GM12878 (cell line): ENCODE measurements at regions not wholly inside any gene's neighbourhood (a gene's known extent, or its start where the extent isn't known, plus 50 kb on each side); places are given as distances from the start of the nearest gene placed in this dataset.

Source experiments
- ATAC-seq: fragments of 200-7000 bp; cut with Tn5 transposase; 3 replicates; pipeline ENCODE4 v1.9.1; 2020; ENCODE audit warnings: mild to moderate bottlenecking, moderate library complexity
- BruUV-seq: library from RNA; stranded (reverse); fragments of 400-500 nt; replicated peaks from 2 replicates; lab custom pipeline; 2021; lab: Mats Ljungman, UMichigan
- CTCF ChIA-PET: fragments of 300-600 bp; sonication (Branson Sonifier 250); formaldehyde crosslinking; extraction: SDS; loops from one replicate; lab custom pipeline; 2021; ENCODE audit warnings: inconsistent platforms; lab: Yijun Ruan, JAX
- POLR2A ChIA-PET: fragments of 350-600 bp; formaldehyde crosslinking; extraction: SDS; loops from one replicate; lab custom pipeline; 2021; ENCODE audit warnings: inconsistent platforms; lab: Charles Lee
- RAD21 ChIA-PET: fragments of 300-600 bp; sonication (Branson Sonifier 250); formaldehyde crosslinking; loops from one replicate; lab custom pipeline; 2023; ENCODE audit warnings: antibody characterized with exemption; ENCODE audit not compliant: unreplicated experiment; lab: Charles Lee
- SMC1A ChIA-PET: fragments of 300-600 bp; sonication (Branson Sonifier 250); formaldehyde crosslinking; loops from one replicate; lab custom pipeline; 2023; ENCODE audit not compliant: unreplicated experiment, uncharacterized antibody; lab: Charles Lee
- DNase-seq: peaks from one replicate; pipeline ENCODE4 v3.0.0-alpha.2; 2011; ENCODE audit warnings: low read depth, low spot score
- FAIRE-seq: peaks from 3 replicates; lab custom pipeline; 2011; peaks lifted over from hg19 to GRCh38; lab: Jason Lieb, UNC
- H2AFZ ChIP-seq: 2 replicates; pipeline ENCODE4 v1.6.0; 2011; ENCODE audit warnings: low read depth, low read length, control low read depth; ENCODE audit not compliant: control insufficient read depth
- H3K27ac ChIP-seq: 2 replicates; pipeline ENCODE4 v1.5.1; 2011; ENCODE audit warnings: control low read depth; ENCODE audit not compliant: control insufficient read depth, insufficient read depth
- H3K27me3 ChIP-seq, 2 experiments: replicated peaks in 1 of 2; 2 replicates each; pipeline versions ENCODE4 v1.6.0 to v1.6.1; 2011; ENCODE audit warnings: low read length in 1 of 2; ENCODE audit not compliant: control insufficient read depth in 2 of 2, insufficient read depth in 2 of 2
- H3K36me3 ChIP-seq, 2 experiments: 2 replicates each; pipeline ENCODE4 v1.5.1; 2011; ENCODE audit warnings: low read length in 1 of 2; ENCODE audit not compliant: control insufficient read depth in 2 of 2, insufficient read depth in 2 of 2
- H3K4me1 ChIP-seq: 2 replicates; pipeline ENCODE4 v1.6.1; 2011; ENCODE audit warnings: mild to moderate bottlenecking, low read length, moderate library complexity, mixed read lengths; ENCODE audit not compliant: control insufficient read depth, insufficient read depth
- H3K4me2 ChIP-seq: 2 replicates; pipeline ENCODE4 v1.6.0; 2011; ENCODE audit warnings: control low read depth; ENCODE audit not compliant: control insufficient read depth, insufficient read depth
- H3K4me3 ChIP-seq: fragments of 200-600 bp; sonication (generic); 2 replicates; pipeline ENCODE4 v1.5.1; 2016
- H3K79me2 ChIP-seq: 2 replicates; pipeline ENCODE4 v1.6.0; 2011; ENCODE audit warnings: low read length; ENCODE audit not compliant: control insufficient read depth, insufficient read depth
- H3K9ac ChIP-seq: 2 replicates; pipeline ENCODE4 v1.8.0; 2011; ENCODE audit warnings: low read length, control low read depth, mixed read lengths; ENCODE audit not compliant: control insufficient read depth, insufficient read depth
- H3K9me3 ChIP-seq: replicated peaks from 3 replicates; pipeline ENCODE4 v1.5.1; 2011; ENCODE audit warnings: mild to moderate bottlenecking, low read length; ENCODE audit not compliant: control insufficient read depth, insufficient read depth
- H4K20me1 ChIP-seq: 2 replicates; pipeline ENCODE4 v1.6.0; 2011; ENCODE audit not compliant: control insufficient read depth, insufficient read depth
- ATF3 ChIP-seq: IDR thresholded peaks from 2 replicates; pipeline ENCODE4 v1.6.1; 2011; ENCODE audit warnings: low read depth, mild to moderate bottlenecking, low read length, moderate library complexity, borderline replicate concordance; ENCODE audit errors: extremely low read depth
- FOXK2 ChIP-seq: fragments of 450-650 bp; IDR thresholded peaks from 2 replicates; pipeline ENCODE4 v1.6.1; 2017; ENCODE audit warnings: mild to moderate bottlenecking, moderate library complexity
- NFYB ChIP-seq: IDR thresholded peaks from 2 replicates; pipeline ENCODE4 v1.6.1; 2011; ENCODE audit warnings: low read depth, mild to moderate bottlenecking, low read length, improper control_type of control experiment, moderate library complexity; ENCODE audit not compliant: insufficient read depth
- SUZ12 ChIP-seq: fragments of 200-600 bp; sonication (generic); IDR thresholded peaks from one replicate; pipeline ENCODE4 v1.6.1; 2018; ENCODE audit warnings: antibody characterized with exemption, mild to moderate bottlenecking; ENCODE audit not compliant: unreplicated experiment
- TAF1 ChIP-seq: IDR thresholded peaks from 2 replicates; pipeline ENCODE4 v1.6.1; 2011; ENCODE audit warnings: mild to moderate bottlenecking, low read depth, low read length, borderline replicate concordance
- TCF3 ChIP-seq: IDR thresholded peaks from 2 replicates; pipeline ENCODE4 v1.6.1; 2012; ENCODE audit warnings: low read depth, mild to moderate bottlenecking, low read length, borderline replicate concordance; ENCODE audit not compliant: insufficient read depth
- USF2 ChIP-seq: IDR thresholded peaks from 2 replicates; pipeline ENCODE4 v1.6.1; 2011; ENCODE audit warnings: low read depth, low read length, improper control_type of control experiment, borderline replicate concordance
- ZNF217 ChIP-seq: fragments of 450-650 bp; IDR thresholded peaks from 2 replicates; pipeline ENCODE4 v1.6.1; 2017; ENCODE audit warnings: antibody characterized with exemption, mild to moderate bottlenecking
- ZNF687 ChIP-seq: fragments of 450-650 bp; IDR thresholded peaks from 2 replicates; pipeline ENCODE4 v1.6.1; 2017; ENCODE audit warnings: mild to moderate bottlenecking, moderate library complexity
- ZZZ3 ChIP-seq: IDR thresholded peaks from 2 replicates; pipeline ENCODE4 v1.6.1; 2011; ENCODE audit warnings: low read depth; ENCODE audit not compliant: control insufficient read depth, insufficient read length
- WGBS: methylation state at CpG from one replicate; pipeline ENCODE4 v1.1.6; 2016; ENCODE audit warnings: low lambda C conversion rate; ENCODE audit not compliant: insufficient replicate concordance, insufficient coverage; ENCODE audit errors: missing lambda C conversion rate; 5-methylcytosine and 5-hydroxymethylcytosine counted together
- in situ Hi-C: fragments of 300-500 bp; cut with MboI; formaldehyde crosslinking; loops from 9 replicates; pipeline ENCODE4 v1.14.3; 2018; ENCODE audit warnings: mixed read lengths
- intact Hi-C: fragments of 100-400 bp; cut with micrococcal nuclease; formaldehyde crosslinking; loops from one replicate; pipeline ENCODE4 v1.14.2; 2022; ENCODE audit not compliant: unreplicated experiment
- TF ChIP-seq, protein P1 (sequence below): fragments of 450-650 bp; IDR thresholded peaks from 2 replicates; pipeline ENCODE4 v1.6.1; 2016; ENCODE audit warnings: mild to moderate bottlenecking
- TF ChIP-seq, protein P2 (sequence below): fragments of 450-650 bp; formaldehyde crosslinking; IDR thresholded peaks from 2 replicates; pipeline ENCODE4 v1.4.0; 2020; ENCODE audit warnings: mild to moderate bottlenecking, moderate library complexity

- Histone ChIP-seq H4K20me1 (no peaks in the 10 kb centered on the region), H3K27me3 (0 out of 4 replicates have a peak, but pooled peaks cover 0 to 2% of the 10 kb centered on the region in 2 experiments), H3K4me1 (no peaks in the 10 kb centered on the region), H3K27ac (no peak overlapping the region), H3K9me3 (no peaks in the 10 kb centered on the region), H2AFZ (no peak overlapping the region), H3K9ac (no peak overlapping the region), H3K79me2 (no peaks in the 10 kb centered on the region), H3K4me3 (no peak overlapping the region), H3K36me3 (no peaks in the 10 kb centered on the region), H3K4me2 (no peak overlapping the region)
- intact Hi-C loops (no loop called here), in situ Hi-C loops (no loop called here)
- BruUV-seq, result no TSS peak
- WGBS, result 100% methylated on average over 2 of the region's 2 CpGs
- RAD21 ChIA-PET, result no interaction called here
- DNase-seq (no peak), FAIRE-seq (no peak), ATAC-seq (no peak)
- SMC1A ChIA-PET, result no interaction called here
- TF ChIP-seq SUZ12 (no peak), USF2 (no peak), ZNF687 (no peak), TCF3 (no peak), ATF3 (no peak), ZNF217 (no peak), TAF1 (no peak), FOXK2 (no peak), NFYB (no peak), ZZZ3 (no peak)
- TF ChIP-seq, protein P1, sequence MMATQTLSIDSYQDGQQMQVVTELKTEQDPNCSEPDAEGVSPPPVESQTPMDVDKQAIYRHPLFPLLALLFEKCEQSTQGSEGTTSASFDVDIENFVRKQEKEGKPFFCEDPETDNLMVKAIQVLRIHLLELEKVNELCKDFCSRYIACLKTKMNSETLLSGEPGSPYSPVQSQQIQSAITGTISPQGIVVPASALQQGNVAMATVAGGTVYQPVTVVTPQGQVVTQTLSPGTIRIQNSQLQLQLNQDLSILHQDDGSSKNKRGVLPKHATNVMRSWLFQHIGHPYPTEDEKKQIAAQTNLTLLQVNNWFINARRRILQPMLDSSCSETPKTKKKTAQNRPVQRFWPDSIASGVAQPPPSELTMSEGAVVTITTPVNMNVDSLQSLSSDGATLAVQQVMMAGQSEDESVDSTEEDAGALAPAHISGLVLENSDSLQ, result no peak
- TF ChIP-seq, protein P2, sequence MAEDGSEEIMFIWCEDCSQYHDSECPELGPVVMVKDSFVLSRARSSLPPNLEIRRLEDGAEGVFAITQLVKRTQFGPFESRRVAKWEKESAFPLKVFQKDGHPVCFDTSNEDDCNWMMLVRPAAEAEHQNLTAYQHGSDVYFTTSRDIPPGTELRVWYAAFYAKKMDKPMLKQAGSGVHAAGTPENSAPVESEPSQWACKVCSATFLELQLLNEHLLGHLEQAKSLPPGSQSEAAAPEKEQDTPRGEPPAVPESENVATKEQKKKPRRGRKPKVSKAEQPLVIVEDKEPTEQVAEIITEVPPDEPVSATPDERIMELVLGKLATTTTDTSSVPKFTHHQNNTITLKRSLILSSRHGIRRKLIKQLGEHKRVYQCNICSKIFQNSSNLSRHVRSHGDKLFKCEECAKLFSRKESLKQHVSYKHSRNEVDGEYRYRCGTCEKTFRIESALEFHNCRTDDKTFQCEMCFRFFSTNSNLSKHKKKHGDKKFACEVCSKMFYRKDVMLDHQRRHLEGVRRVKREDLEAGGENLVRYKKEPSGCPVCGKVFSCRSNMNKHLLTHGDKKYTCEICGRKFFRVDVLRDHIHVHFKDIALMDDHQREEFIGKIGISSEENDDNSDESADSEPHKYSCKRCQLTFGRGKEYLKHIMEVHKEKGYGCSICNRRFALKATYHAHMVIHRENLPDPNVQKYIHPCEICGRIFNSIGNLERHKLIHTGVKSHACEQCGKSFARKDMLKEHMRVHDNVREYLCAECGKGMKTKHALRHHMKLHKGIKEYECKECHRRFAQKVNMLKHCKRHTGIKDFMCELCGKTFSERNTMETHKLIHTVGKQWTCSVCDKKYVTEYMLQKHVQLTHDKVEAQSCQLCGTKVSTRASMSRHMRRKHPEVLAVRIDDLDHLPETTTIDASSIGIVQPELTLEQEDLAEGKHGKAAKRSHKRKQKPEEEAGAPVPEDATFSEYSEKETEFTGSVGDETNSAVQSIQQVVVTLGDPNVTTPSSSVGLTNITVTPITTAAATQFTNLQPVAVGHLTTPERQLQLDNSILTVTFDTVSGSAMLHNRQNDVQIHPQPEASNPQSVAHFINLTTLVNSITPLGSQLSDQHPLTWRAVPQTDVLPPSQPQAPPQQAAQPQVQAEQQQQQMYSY (CRISPR knock-in tag), result no peak
- POLR2A ChIA-PET, result no interaction called here
- CTCF ChIA-PET, result no interaction called here
These were observed 106.6 kb upstream of the GALNT18 start for GRCh38 chr11:11728386-11728785.
